TTC549 (cell line): ENCODE measurements at regions not wholly inside any gene's neighbourhood (a gene's known extent, or its start where the extent isn't known, plus 50 kb on each side); places are given as distances from the start of the nearest gene placed in this dataset.
"Not testable (repeated sequence)": the region's sequence is repeated elsewhere in the genome, so short reads cannot be mapped to it uniquely, and the experiment has no call there.

Experiments
- FAIRE-seq: peaks from 2 replicates; lab custom pipeline; 2012; peaks lifted over from hg19 to GRCh38; lab: Jason Lieb, UNC

- FAIRE-seq = no peak
Measured at GRCh38 chr2:193442293-193442692, 1247.6 kb upstream of the TMEFF2 start.

DNA sequence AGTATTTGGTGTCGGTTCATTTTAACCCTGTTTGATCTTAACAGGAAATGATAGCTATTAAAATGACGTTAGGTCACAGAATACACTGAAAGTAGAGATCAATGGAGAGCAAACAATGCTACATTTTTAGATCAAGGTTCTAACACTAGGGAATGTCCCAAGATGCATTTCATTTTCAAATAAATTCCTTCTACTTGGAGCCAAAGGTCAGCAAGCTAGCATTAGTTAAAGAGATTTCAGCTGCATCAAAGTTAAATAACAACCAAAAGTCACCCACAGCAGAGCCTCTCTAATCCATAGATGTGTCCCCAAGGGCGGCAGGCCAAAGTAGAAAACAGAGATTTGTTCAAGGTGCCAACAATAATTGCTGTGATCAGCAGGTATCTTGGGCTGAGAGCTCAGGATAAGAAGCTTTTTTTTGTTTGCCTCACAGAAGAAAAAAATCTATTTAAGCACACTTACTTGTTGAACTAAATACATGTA lies 1233.6 kb upstream of the TMEFF2 start:
- no peak for FAIRE-seq

GRCh38 chr2:193412368-193412767 lies 1217.6 kb upstream of the TMEFF2 start:
- FAIRE-seq = not testable (repeated sequence)

DNA sequence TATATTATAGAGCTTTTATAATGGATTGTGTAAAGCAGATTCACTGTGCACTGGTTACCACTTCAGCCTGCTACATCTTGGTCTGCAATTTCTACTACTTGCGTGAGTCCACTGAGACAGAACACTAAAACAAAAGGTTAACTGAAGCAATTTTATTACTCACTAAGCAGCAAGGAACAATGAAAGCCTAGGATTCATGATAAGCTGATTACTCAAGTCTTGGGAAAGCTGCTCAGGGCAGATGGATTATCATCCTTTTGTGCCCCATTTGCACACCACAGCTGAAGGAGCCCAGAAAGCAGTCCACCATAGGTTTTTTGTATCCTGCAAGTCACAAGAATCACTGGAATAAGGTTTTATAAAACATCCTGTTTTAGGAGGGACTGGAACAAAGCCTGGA lies 1215.2 kb upstream of the TMEFF2 start:
- FAIRE-seq = no peak

GRCh38 chr2:193382583-193382982 lies 1187.8 kb upstream of the TMEFF2 start:
- FAIRE-seq = no peak

DNA sequence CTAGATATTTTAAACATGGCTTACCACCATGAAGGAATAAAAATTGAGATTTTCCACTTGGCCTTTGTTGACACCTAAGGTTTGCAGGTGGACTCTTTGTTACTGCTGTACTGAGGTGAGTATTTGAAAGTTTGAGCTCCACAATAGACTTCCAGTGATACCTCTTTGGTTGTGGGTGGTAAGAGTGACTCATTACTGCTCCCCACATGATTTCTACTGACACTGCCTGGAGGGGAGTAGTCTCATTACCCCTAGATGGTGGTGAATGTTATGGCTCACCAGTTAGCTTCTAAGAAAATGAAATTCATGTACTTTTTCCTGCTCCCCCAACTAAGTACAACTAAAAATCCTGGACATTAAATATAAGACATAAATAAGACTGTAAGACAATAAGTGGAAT lies 1183.1 kb upstream of the TMEFF2 start:
- FAIRE-seq = no peak

- FAIRE-seq = no peak
Measured at GRCh38 chr2:193373120-193373519, 1178.4 kb upstream of the TMEFF2 start.

- no peak for FAIRE-seq
Measured at GRCh38 chr2:193371200-193371599, 1176.5 kb upstream of the TMEFF2 start.

DNA sequence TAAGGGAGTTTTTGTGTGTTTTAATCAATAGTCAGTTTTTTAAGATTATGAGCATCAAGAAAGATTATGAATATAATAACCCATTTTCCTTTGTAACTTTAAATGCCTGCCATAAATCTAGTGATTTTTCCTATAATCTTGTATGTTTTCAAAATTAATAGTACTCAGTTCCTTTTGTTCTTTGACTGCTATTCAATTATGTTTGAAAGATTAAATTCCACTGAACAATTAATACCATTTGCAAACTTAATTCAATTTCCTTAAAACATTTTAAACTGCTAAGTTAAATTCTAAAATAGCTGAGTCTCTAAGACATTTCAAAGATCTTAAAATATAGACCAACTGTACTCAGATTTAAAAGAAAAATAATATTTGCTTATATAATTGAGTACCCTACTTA lies 1173.9 kb upstream of the TMEFF2 start:
- no peak for FAIRE-seq

- no peak for FAIRE-seq
Measured at GRCh38 chr2:193357508-193357907, 1162.8 kb upstream of the TMEFF2 start.

GRCh38 chr2:193352665-193353242 lies 1158.0 kb upstream of the TMEFF2 start:
- not testable (repeated sequence) for FAIRE-seq

DNA sequence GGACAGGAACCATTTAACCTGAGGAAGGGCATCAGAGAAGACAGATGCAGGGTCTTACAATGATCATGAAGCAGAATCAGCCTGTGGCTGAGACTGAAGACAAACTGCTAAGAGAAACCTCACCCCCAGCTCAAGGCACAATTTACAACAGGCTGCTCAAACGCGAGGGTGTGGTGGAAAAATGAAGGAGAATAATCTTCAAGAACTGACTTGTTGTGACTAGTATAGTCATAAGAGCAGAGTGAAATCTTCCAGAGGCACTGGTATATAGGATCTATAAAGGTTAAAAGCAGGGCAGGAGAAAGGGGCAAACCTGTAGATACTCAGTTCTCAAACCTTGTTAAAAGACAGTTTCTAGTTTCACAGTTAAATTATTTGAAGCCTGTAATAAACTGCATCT lies 1155.8 kb upstream of the TMEFF2 start:
- FAIRE-seq = no peak

GRCh38 chr2:193349642-193350041 lies 1154.9 kb upstream of the TMEFF2 start:
- FAIRE-seq = no peak

GRCh38 chr2:193348055-193348454 lies 1153.3 kb upstream of the TMEFF2 start:
- FAIRE-seq = no peak

- FAIRE-seq = no peak
Measured at GRCh38 chr2:193336781-193337180, 1142.0 kb upstream of the TMEFF2 start.

DNA sequence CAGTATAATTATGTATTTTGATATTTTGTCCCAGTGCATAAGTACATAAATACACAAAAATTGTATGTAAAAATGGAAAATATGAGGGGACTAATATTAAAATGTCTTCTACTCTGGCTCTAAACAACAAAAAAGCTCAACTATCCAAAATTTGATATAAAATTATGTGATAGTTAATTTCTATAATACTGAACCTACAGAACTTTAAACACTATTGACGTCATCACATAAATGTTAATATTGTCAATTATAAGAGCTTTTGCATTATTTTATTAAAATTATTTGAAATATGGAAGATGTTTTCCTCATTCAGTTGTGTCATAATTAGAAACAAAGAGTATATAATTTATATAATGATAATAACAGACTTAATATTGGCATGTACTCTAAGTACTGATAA lies 1139.7 kb upstream of the TMEFF2 start:
- no peak for FAIRE-seq

GRCh38 chr2:193333539-193333938 lies 1138.8 kb upstream of the TMEFF2 start:
- no peak for FAIRE-seq

GRCh38 chr2:193332941-193333340 lies 1138.2 kb upstream of the TMEFF2 start:
- no peak for FAIRE-seq

DNA sequence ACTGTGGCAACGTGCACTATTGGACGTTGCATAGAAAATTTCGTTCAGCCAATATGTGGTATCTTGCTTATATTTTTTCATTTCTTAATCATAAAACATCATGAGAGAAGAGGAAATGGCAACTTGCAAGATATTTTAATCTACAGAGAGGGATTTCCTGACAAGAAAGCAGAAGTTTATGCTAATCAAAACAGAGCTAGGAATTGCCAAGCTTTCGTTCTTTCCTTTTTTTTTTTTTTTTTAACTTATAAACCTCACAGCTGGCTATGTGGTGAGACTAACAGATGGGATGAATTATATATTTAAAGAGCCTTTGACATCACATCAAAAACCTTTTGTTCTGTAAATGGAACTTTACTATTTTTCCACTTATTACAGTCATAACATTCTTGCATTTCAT lies 1136.9 kb upstream of the TMEFF2 start:
- no peak for FAIRE-seq

DNA sequence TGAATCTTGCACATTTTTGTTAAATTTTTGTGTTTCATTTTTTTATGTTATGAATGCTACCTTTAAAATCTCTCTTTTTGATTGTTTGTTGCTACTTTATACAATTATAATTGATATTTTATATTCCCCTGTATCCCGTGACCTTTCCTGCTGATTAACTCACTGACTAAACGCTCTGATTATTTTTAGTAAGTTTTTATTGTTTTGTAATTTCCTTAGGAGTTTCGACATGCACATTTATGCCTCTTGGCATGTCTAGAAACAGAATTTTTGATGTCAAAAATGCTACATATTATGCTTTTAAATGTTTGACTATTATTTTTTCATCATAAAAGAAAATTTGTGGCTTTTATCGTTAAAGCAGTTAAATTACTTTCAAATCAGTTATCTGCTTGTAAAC lies 1131.6 kb upstream of the TMEFF2 start:
- no peak for FAIRE-seq

DNA sequence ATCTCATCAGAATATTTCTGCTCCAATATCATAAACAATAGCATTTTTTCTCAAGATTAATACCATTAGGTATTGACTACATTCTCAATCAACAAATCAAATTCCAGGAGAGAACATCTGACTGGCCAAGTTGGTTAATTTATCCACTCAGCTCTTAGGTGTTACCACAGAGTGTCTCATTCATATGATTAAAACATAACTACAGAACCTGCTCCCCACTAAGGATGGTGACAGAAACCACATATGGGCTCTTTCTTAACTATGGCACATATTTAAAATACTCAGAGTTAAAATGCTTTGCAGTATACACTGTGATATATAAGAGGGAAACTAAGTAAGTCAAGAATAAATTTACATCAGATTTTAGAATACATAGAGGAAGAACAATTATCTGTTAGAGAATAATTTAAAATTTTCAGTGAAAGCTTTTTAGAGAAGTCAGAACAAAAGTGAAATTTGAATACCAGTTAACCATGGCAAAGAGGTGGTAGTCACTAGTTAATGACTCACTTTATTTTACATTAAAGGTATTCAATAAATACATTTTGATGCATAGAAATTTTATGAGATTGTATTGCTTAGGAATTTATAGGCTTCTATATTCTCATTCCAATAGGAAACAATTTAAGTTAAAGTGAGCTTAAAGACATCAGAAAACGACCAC lies 1120.8 kb upstream of the TMEFF2 start:
- no peak for FAIRE-seq

DNA sequence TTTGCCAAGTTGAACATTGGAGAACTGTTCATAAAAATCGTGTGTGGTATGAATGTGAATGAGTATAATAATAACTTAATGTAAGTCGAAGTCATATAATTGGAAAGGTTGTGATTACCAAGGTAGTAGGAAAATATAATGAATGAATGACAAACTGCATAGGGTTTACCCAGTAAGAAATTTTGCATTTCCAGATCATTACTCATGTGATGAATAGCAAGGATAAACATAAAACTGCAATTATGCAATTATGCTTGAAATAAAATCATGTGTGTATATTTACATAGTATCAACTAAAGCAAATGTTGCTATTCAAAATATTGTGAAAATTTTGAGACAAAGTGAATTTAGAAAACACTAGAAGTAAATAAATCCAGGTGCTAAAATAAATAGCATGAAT lies 1108.7 kb upstream of the TMEFF2 start:
- no peak for FAIRE-seq

DNA sequence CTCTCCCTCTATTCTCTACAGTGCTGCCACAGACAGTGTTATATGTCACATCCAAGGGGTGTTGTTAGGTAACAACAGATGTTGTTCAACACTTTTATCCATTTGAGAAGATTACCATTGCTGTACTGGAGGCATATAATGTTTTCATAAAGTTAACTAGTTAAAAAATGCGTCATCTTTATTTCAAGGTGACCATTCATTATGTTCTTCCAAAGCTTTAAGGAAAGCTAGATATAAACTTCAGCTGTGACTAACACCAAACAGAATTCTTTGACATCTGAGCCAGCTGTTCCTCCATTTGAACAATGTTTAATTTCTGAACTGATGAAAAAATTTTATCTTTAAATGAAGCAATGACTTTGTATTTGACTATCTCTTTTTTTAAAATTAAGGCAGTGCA lies 1099.6 kb upstream of the TMEFF2 start:
- FAIRE-seq = no peak

GRCh38 chr2:193279361-193279760 lies 1084.6 kb upstream of the TMEFF2 start:
- FAIRE-seq = no peak
